ENCODE measurements at regions not wholly inside any gene's neighbourhood (a gene's known extent, or its start where the extent isn't known, plus 50 kb on each side); places are given as distances from the start of the nearest gene placed in this dataset.

- TF ChIP-seq CTCF (IDR thresholded peaks at IDR 0.05) = no peak
- TF ChIP-seq POLR2A (IDR thresholded peaks at IDR 0.05; ENCODE audit: low read depth) = no peak
- no peak for TF ChIP-seq POLR2AphosphoS5 (IDR thresholded peaks at IDR 0.05)
- TF ChIP-seq EP300 (IDR thresholded peaks at IDR 0.05) = no peak
Measured at GRCh38 chr7:86947929-86948328, 111.5 kb downstream of the ELAPOR2 start.

Measured in esophagus muscularis mucosa (tissue), 4 donors.